SK-N-SH (cell line): ENCODE measurements at regions not wholly inside any gene's neighbourhood (a gene's known extent, or its start where the extent isn't known, plus 50 kb on each side); places are given as distances from the start of the nearest gene placed in this dataset.
"Not testable (repeated sequence)": the region's sequence is repeated elsewhere in the genome, so short reads cannot be mapped to it uniquely, and the experiment has no call there.

Experiments
- CTCF ChIA-PET: fragments of 300-600, 350-600 bp; formaldehyde crosslinking; extraction: SDS; loops from one replicate; lab custom pipeline; 2021; lab: Yijun Ruan, JAX
- POLR2A ChIA-PET: fragments of 350-600 bp; sonication (Branson Sonifier 250); formaldehyde crosslinking; extraction: SDS; loops from one replicate; lab custom pipeline; 2020; ENCODE audit warnings: antibody characterized with exemption, inconsistent platforms; lab: Yijun Ruan, JAX
- DNase-seq: peaks from one replicate; pipeline ENCODE4 v3.0.0; 2012
- H2AFZ ChIP-seq: fragments of 200-600 bp; sonication (generic); 2 replicates; pipeline ENCODE4 v1.8.1; 2016; ENCODE audit warnings: antibody characterized with exemption, mild to moderate bottlenecking, low read depth
- H3F3A ChIP-seq: fragments of 200-600 bp; sonication (generic); replicated peaks from 2 replicates; pipeline ENCODE3; 2016; ENCODE audit warnings: antibody characterized with exemption, mild to moderate bottlenecking; ENCODE audit not compliant: insufficient read depth
- H3K27ac ChIP-seq, 2 experiments: fragments of 200-500 bp in 1 of 2; fragments of 200-600 bp in 1 of 2; sonication (Bioruptor generic) in 1 of 2; sonication (generic), shearing (Covaris generic) in 1 of 2; 2 replicates each; pipeline versions ENCODE4 v1.5.1 to v1.6.1; 2014 to 2016; ENCODE audit warnings: low read depth in 2 of 2, inconsistent platforms in 1 of 2, low read length in 1 of 2, mild to moderate bottlenecking in 1 of 2, mixed read lengths in 1 of 2
- H3K27me3 ChIP-seq: fragments of 200-600 bp; sonication (generic), shearing (Covaris generic); 2 replicates; pipeline ENCODE4 v1.6.1; 2016; ENCODE audit warnings: mixed run types; ENCODE audit not compliant: insufficient read depth
- H3K36me3 ChIP-seq, 2 experiments: fragments of 200-500 bp in 1 of 2; fragments of 200-600 bp in 1 of 2; sonication (Bioruptor generic) in 1 of 2; sonication (generic) in 1 of 2; replicated peaks in 1 of 2; 2 replicates each; pipeline versions ENCODE3 to v1.5.1; 2014 to 2016; ENCODE audit warnings: low read length in 1 of 2, mild to moderate bottlenecking in 1 of 2; ENCODE audit not compliant: insufficient read depth in 2 of 2, control insufficient read depth in 1 of 2
- H3K4me1 ChIP-seq, 2 experiments: fragments of 200-500 bp in 1 of 2; fragments of 200-600 bp in 1 of 2; sonication (Bioruptor generic) in 1 of 2; sonication (generic), shearing (Covaris generic) in 1 of 2; 2 replicates each; pipeline versions ENCODE4 v1.5.1 to v1.6.1; 2014 to 2016; ENCODE audit warnings: low read depth in 1 of 2, low read length in 1 of 2, mixed run types in 1 of 2; ENCODE audit not compliant: insufficient read depth in 2 of 2, control insufficient read depth in 1 of 2
- H3K4me2 ChIP-seq: fragments of 200-600 bp; sonication (generic), shearing (Covaris generic); 2 replicates; pipeline ENCODE4 v1.6.1; 2017; ENCODE audit warnings: mixed run types
- H3K4me3 ChIP-seq, 2 experiments: fragments of 200-500 bp in 1 of 2; fragments of 200-600 bp in 1 of 2; sonication (Bioruptor generic) in 1 of 2; sonication (generic), shearing (Covaris generic) in 1 of 2; 2 replicates each; pipeline versions ENCODE4 v1.5.1 to v1.8.1; 2014 to 2016; ENCODE audit warnings: low read depth in 2 of 2, inconsistent platforms in 1 of 2, low read length in 1 of 2, mild to moderate bottlenecking in 1 of 2, mixed read lengths in 1 of 2, moderate library complexity in 1 of 2
- H3K79me2 ChIP-seq: fragments of 200-600 bp; sonication (generic); 2 replicates; pipeline ENCODE4 v1.8.1; 2017; ENCODE audit warnings: mild to moderate bottlenecking; ENCODE audit not compliant: insufficient read depth
- H3K9ac ChIP-seq: fragments of 200-600 bp; sonication (generic); 2 replicates; pipeline ENCODE4 v1.6.1; 2017; ENCODE audit warnings: mixed run types
- H3K9me2 ChIP-seq: fragments of 200-600 bp; sonication (generic); 2 replicates; pipeline ENCODE4 v1.6.1; 2017; ENCODE audit warnings: mixed run types
- H3K9me3 ChIP-seq: fragments of 200-600 bp; sonication (generic); 2 replicates; pipeline ENCODE4 v1.6.1; 2017; ENCODE audit warnings: mixed run types, mild to moderate bottlenecking, moderate library complexity
- H4K20me1 ChIP-seq: fragments of 200-600 bp; sonication (generic); 2 replicates; pipeline ENCODE4 v1.6.1; 2017; ENCODE audit warnings: mild to moderate bottlenecking, mixed run types; ENCODE audit not compliant: insufficient read depth
- CHD2 ChIP-seq: fragments of 150-350 bp; IDR thresholded peaks from 2 replicates; pipeline ENCODE4 v1.6.1; 2018; ENCODE audit warnings: low read length; ENCODE audit not compliant: partially characterized antibody
- CTCF ChIP-seq: fragments of 200-600 bp; sonication (generic); IDR thresholded peaks from 2 replicates; pipeline ENCODE4 v1.6.1; 2017; ENCODE audit warnings: antibody characterized with exemption, mild to moderate bottlenecking, moderate library complexity
- EP300 ChIP-seq, 2 experiments: IDR thresholded peaks; 2 replicates each; pipeline versions ENCODE4 v1.4.0 to v1.6.1; 2012; ENCODE audit warnings: borderline replicate concordance in 1 of 2, low read depth in 1 of 2, low read length in 1 of 2
- MAX ChIP-seq: IDR thresholded peaks from 2 replicates; pipeline ENCODE4 v1.4.0; 2012; ENCODE audit warnings: low read depth
- MXI1 ChIP-seq: IDR thresholded peaks from 2 replicates; pipeline ENCODE4 v1.6.1; 2012; ENCODE audit warnings: mild to moderate bottlenecking, low read depth, low read length, improper control_type of control experiment
- SIN3A ChIP-seq: IDR thresholded peaks from 2 replicates; pipeline ENCODE4 v1.6.1; 2012; ENCODE audit warnings: low read depth, mild to moderate bottlenecking, low read length, moderate library complexity, borderline replicate concordance
- SMC3 ChIP-seq: IDR thresholded peaks from 2 replicates; pipeline ENCODE4 v1.6.1; 2012; ENCODE audit warnings: low read depth, low read length, improper control_type of control experiment
- TEAD4 ChIP-seq: IDR thresholded peaks from 2 replicates; pipeline ENCODE4 v1.4.0; 2012; ENCODE audit warnings: mild to moderate bottlenecking, borderline replicate concordance; ENCODE audit not compliant: insufficient read depth
- USF2 ChIP-seq: fragments of 150-350 bp; IDR thresholded peaks from 2 replicates; pipeline ENCODE4 v1.6.1; 2017; ENCODE audit warnings: antibody characterized with exemption, low read length, low read depth, borderline replicate concordance
- ZBTB33 ChIP-seq: IDR thresholded peaks from 2 replicates; pipeline ENCODE4 v1.4.0; 2012; ENCODE audit warnings: low read depth, borderline replicate concordance
- WGBS: methylation state at CpG from one replicate; pipeline ENCODE4 v1.1.6; 2017; ENCODE audit warnings: low lambda C conversion rate; 5-methylcytosine and 5-hydroxymethylcytosine counted together

GRCh38 chr5:103385722-103386121 is 127.2 kb downstream of the MACIR start:
- H3K9me3 ChIP-seq: no peaks in the 10 kb centered on the region
- no peak overlapping the region for H3K4me2 ChIP-seq
- H3K27ac ChIP-seq: no peak overlapping the region
- H3K4me1 ChIP-seq: no peaks in the 10 kb centered on the region; a peak in 1 of 4 replicates
- H3K36me3 ChIP-seq: no peaks in the 10 kb centered on the region
- no peaks in the 10 kb centered on the region for H4K20me1 ChIP-seq
- POLR2A ChIA-PET: no interaction called here
- no peaks in the 10 kb centered on the region for H3F3A ChIP-seq
- no peaks in the 10 kb centered on the region for H3K27me3 ChIP-seq
- no peak overlapping the region for H3K9ac ChIP-seq
- no peaks in the 10 kb centered on the region for H3K9me2 ChIP-seq
- H3K79me2 ChIP-seq: no peaks in the 10 kb centered on the region
- TF ChIP-seq MXI1 (no peak), CHD2 (no peak)
- no peak overlapping the region for H3K4me3 ChIP-seq
- no peak for DNase-seq
- CTCF ChIA-PET: interaction anchor here (1.2 kb wide), 1 partner anchor 20 kb away, joined by 3 read pairs; no protein-coding TSS in a partner anchor
- no peak overlapping the region for H2AFZ ChIP-seq

GRCh38 chr5:103377638-103378037 is 119.1 kb downstream of the MACIR start:
- H3K9ac ChIP-seq, H2AFZ ChIP-seq, POLR2A ChIA-PET, H3K9me2 ChIP-seq, H3F3A ChIP-seq, H3K4me3 ChIP-seq, DNase-seq, H3K27ac ChIP-seq, H3K9me3 ChIP-seq, H3K79me2 ChIP-seq, H3K36me3 ChIP-seq, H3K4me2 ChIP-seq, CTCF ChIA-PET, H3K27me3 ChIP-seq, H4K20me1 ChIP-seq: not testable (repeated sequence)
- H3K4me1 ChIP-seq: peaks cover 9 to 16% of the 10 kb centered on the region in 2 experiments; a peak in 3 of 4 replicates
- whole genome bisulfite sequencing: 91% methylated on average over 4 of the region's 4 CpGs

- TF ChIP-seq MAX: no peak
- TF ChIP-seq SMC3: no peak
- TF ChIP-seq USF2: no peak
- TF ChIP-seq CTCF: no peak
- TF ChIP-seq TEAD4: no peak
- no peak for TF ChIP-seq ZBTB33
- no peak for TF ChIP-seq EP300 (IDR thresholded peaks at IDR 0.05; ENCODE audit: borderline replicate concordance in 1 of 2, low read depth in 1 of 2, low read length in 1 of 2)
- no peak for TF ChIP-seq SIN3A
- TF ChIP-seq, all 33 proteins: peak for 0
- Histone ChIP-seq H3K36me3 (no peaks in the 10 kb centered on the region), H3K4me1 (peaks cover 9 to 17% of the 10 kb centered on the region in 2 experiments; a peak in 3 of 4 replicates), H3K9me2 (no peaks in the 10 kb centered on the region), H3K27ac (peak overlapping the region in 1 of 2 experiments; percentile 86; a peak in 2 of 4 replicates), H2AFZ (no peak overlapping the region), H3K9me3 (no peaks in the 10 kb centered on the region), H4K20me1 (no peaks in the 10 kb centered on the region), H3K9ac (no peak overlapping the region), H3K4me2 (no peak overlapping the region), H3K4me3 (no peak overlapping the region), H3F3A (no peaks in the 10 kb centered on the region), H3K79me2 (no peaks in the 10 kb centered on the region), H3K27me3 (no peaks in the 10 kb centered on the region)
- CTCF ChIA-PET: interaction anchor here (1.0 kb wide), 2 partner anchors 31 to 118 kb away, joined by 3 read pairs; partner anchors contain the start of gene MACIR
- DNase-seq: no peak
- POLR2A ChIA-PET: no interaction called here
- WGBS: 91% methylated on average over 3 of the region's 3 CpGs
Observed at GRCh38 chr5:103375863-103376591, 117.5 kb downstream of the MACIR start.
